Neural cell (in vitro differentiated cells): ENCODE measurements at regions not wholly inside any gene's neighbourhood (a gene's known extent, or its start where the extent isn't known, plus 50 kb on each side); places are given as distances from the start of the nearest gene placed in this dataset.

Experiments used
- H2AFZ ChIP-seq: fragments of 200-600, 300-800 bp; sonication (generic), shearing (Covaris generic); 2 replicates; pipeline ENCODE4 v1.6.0; 2014; ENCODE audit warnings: low read depth, mild to moderate bottlenecking, antibody characterized with exemption, low read length, moderate library complexity
- H3F3A ChIP-seq: fragments of 200-600 bp; shearing (Covaris generic); 2 replicates; pipeline ENCODE4 v1.6.1; 2016; ENCODE audit warnings: mild to moderate bottlenecking, moderate library complexity, mixed read lengths, antibody characterized with exemption, low read length; ENCODE audit not compliant: insufficient read depth, poor library complexity, severe bottlenecking
- H3K27ac ChIP-seq: fragments of 200-600, 300-800 bp; sonication (generic), shearing (Covaris generic); 2 replicates; pipeline ENCODE4 v1.5.1; 2014; ENCODE audit warnings: mild to moderate bottlenecking, low read length, moderate library complexity
- H3K27me3 ChIP-seq: fragments of 300-800, 200-600 bp; sonication (generic), shearing (Covaris generic); 2 replicates; pipeline ENCODE4 v1.6.0; 2014; ENCODE audit warnings: mild to moderate bottlenecking, low read depth, low read length, moderate library complexity; ENCODE audit not compliant: insufficient read depth
- H3K36me3 ChIP-seq: fragments of 300-800, 200-600 bp; sonication (generic), shearing (Covaris generic); 2 replicates; pipeline ENCODE4 v1.5.1; 2014; ENCODE audit warnings: mild to moderate bottlenecking, antibody characterized with exemption, low read length, moderate library complexity; ENCODE audit not compliant: insufficient read depth
- H3K4me2 ChIP-seq: fragments of 300-800, 200-600 bp; sonication (generic), shearing (Covaris generic); 2 replicates; pipeline ENCODE4 v1.6.0; 2014; ENCODE audit warnings: mild to moderate bottlenecking, low read length
- H3K4me3 ChIP-seq: fragments of 300-800, 200-600 bp; sonication (generic), shearing (Covaris generic); 2 replicates; pipeline ENCODE4 v1.5.1; 2014; ENCODE audit warnings: mild to moderate bottlenecking, low read length, moderate library complexity
- H3K79me2 ChIP-seq: fragments of 200-600 bp; shearing (Covaris generic); replicated peaks from 2 replicates; pipeline ENCODE4 v1.6.0; 2014; ENCODE audit warnings: mild to moderate bottlenecking, low read length, moderate library complexity; ENCODE audit not compliant: insufficient read depth
- H3K9ac ChIP-seq: fragments of 300-800, 200-600 bp; sonication (generic), shearing (Covaris generic); 2 replicates; pipeline ENCODE4 v1.6.1; 2016; ENCODE audit warnings: mild to moderate bottlenecking, low read length, mixed read lengths
- H3K9me2 ChIP-seq: fragments of 200-600 bp; shearing (Covaris generic); 2 replicates; pipeline ENCODE4 v1.6.1; 2016; ENCODE audit warnings: mild to moderate bottlenecking, low read length, mixed read lengths; ENCODE audit not compliant: insufficient read depth
- H3K9me3 ChIP-seq: fragments of 200-600, 300-800 bp; sonication (generic), shearing (Covaris generic); 2 replicates; pipeline ENCODE4 v1.6.1; 2016; ENCODE audit warnings: mild to moderate bottlenecking, mixed run types, low read length, moderate library complexity, mixed read lengths
- H4K20me1 ChIP-seq: fragments of 200-600 bp; shearing (Covaris generic); 2 replicates; pipeline ENCODE4 v1.6.1; 2016; ENCODE audit warnings: mild to moderate bottlenecking, mixed run types; ENCODE audit not compliant: insufficient read depth
- CTCF ChIP-seq: fragments of 450-650 bp; IDR thresholded peaks from 2 replicates; pipeline ENCODE4 v1.5.1; 2014; ENCODE audit warnings: antibody characterized with exemption, mild to moderate bottlenecking, moderate library complexity; ENCODE audit not compliant: poor library complexity, severe bottlenecking
- EP300 ChIP-seq: fragments of 450-650 bp; conservative IDR thresholded peaks from 2 replicates; pipeline ENCODE4 v1.6.1; 2014; ENCODE audit warnings: antibody characterized with exemption, mild to moderate bottlenecking, moderate library complexity; ENCODE audit not compliant: poor library complexity, severe bottlenecking
- EZH2 ChIP-seq: fragments of 200-600, 300-800 bp; shearing (Covaris generic), sonication (generic); IDR thresholded peaks from 2 replicates; pipeline ENCODE4 v1.6.1; 2014; ENCODE audit warnings: antibody characterized with exemption, low read length, borderline replicate concordance, mild to moderate bottlenecking; ENCODE audit not compliant: insufficient read depth, poor library complexity, severe bottlenecking
- MXI1 ChIP-seq: fragments of 450-650 bp; conservative IDR thresholded peaks from 2 replicates; pipeline ENCODE4 v1.6.1; 2014; ENCODE audit warnings: antibody characterized with exemption, mild to moderate bottlenecking; ENCODE audit not compliant: poor library complexity, severe bottlenecking
- POLR2AphosphoS5 ChIP-seq: IDR thresholded peaks from 2 replicates; pipeline ENCODE4 v1.6.1; 2012
- RAD21 ChIP-seq: fragments of 450-650 bp; conservative IDR thresholded peaks from 2 replicates; pipeline ENCODE4 v1.6.1; 2014; ENCODE audit warnings: antibody characterized with exemption, mild to moderate bottlenecking, moderate library complexity
- REST ChIP-seq: IDR thresholded peaks from 2 replicates; pipeline ENCODE4 v1.6.1; 2012; ENCODE audit warnings: borderline replicate concordance
- SMC3 ChIP-seq: fragments of 450-650 bp; conservative IDR thresholded peaks from 2 replicates; pipeline ENCODE4 v1.6.1; 2014; ENCODE audit warnings: antibody characterized with exemption, mild to moderate bottlenecking, moderate library complexity; ENCODE audit not compliant: poor library complexity
- TAF1 ChIP-seq: IDR thresholded peaks from 2 replicates; pipeline ENCODE4 v1.6.1; 2012; ENCODE audit warnings: low read depth

- H3K27me3 ChIP-seq: no peaks in the 10 kb centered on the region
- H3K4me2 ChIP-seq: no peak overlapping the region
- H4K20me1 ChIP-seq: no peaks in the 10 kb centered on the region
- H3F3A ChIP-seq: no peaks in the 10 kb centered on the region
- H3K79me2 ChIP-seq: no peaks in the 10 kb centered on the region
- TF ChIP-seq POLR2AphosphoS5 (no peak), EZH2 (no peak)
- H3K9me3 ChIP-seq: no peaks in the 10 kb centered on the region
- no peak overlapping the region for H3K4me3 ChIP-seq
- H2AFZ ChIP-seq: no peak overlapping the region
- no peaks in the 10 kb centered on the region for H3K9me2 ChIP-seq
- H3K9ac ChIP-seq: no peak overlapping the region
- no peak overlapping the region for H3K27ac ChIP-seq
- no peaks in the 10 kb centered on the region for H3K36me3 ChIP-seq
These were observed 493.3 kb upstream of the ROBO1 start for GRCh38 chr3:80261082-80261481.

- Histone ChIP-seq H3K27ac (no peak overlapping the region), H3K79me2 (no peaks in the 10 kb centered on the region), H4K20me1 (no peaks in the 10 kb centered on the region), H3K9me3 (no peaks in the 10 kb centered on the region), H3K36me3 (no peaks in the 10 kb centered on the region), H3F3A (no peaks in the 10 kb centered on the region), H3K4me3 (no peak overlapping the region), H3K4me2 (no peak overlapping the region), H3K9ac (no peak overlapping the region), H3K9me2 (no peaks in the 10 kb centered on the region), H3K27me3 (no peaks in the 10 kb centered on the region), H2AFZ (no peak overlapping the region)
- no peak for TF ChIP-seq EP300
- no peak for TF ChIP-seq MXI1
- TF ChIP-seq REST: no peak
- TF ChIP-seq TAF1: no peak
- TF ChIP-seq POLR2AphosphoS5: no peak
- no peak for TF ChIP-seq CTCF
- no peak for TF ChIP-seq RAD21
- no peak for TF ChIP-seq SMC3
- no peak for TF ChIP-seq EZH2
These were observed 491.9 kb upstream of the ROBO1 start for GRCh38 chr3:80259736-80260135.

- no peaks in the 10 kb centered on the region for H3K36me3 ChIP-seq
- no peaks in the 10 kb centered on the region for H4K20me1 ChIP-seq
- H3K9me3 ChIP-seq: peaks cover 8% of the 10 kb centered on the region
- no peak overlapping the region for H3K4me2 ChIP-seq
- no peak overlapping the region for H3K4me3 ChIP-seq
- no peaks in the 10 kb centered on the region for H3K27me3 ChIP-seq
- no peak overlapping the region for H2AFZ ChIP-seq
- TF ChIP-seq TAF1 (no peak), MXI1 (no peak), CTCF (no peak), POLR2AphosphoS5 (no peak), SMC3 (no peak), EP300 (no peak), REST (no peak), RAD21 (no peak), EZH2 (no peak)
- H3K27ac ChIP-seq: no peak overlapping the region
- H3K9ac ChIP-seq: no peak overlapping the region
- no peaks in the 10 kb centered on the region for H3K79me2 ChIP-seq
- H3F3A ChIP-seq: no peaks in the 10 kb centered on the region
- no peaks in the 10 kb centered on the region for H3K9me2 ChIP-seq
These were observed 484.3 kb upstream of the ROBO1 start for GRCh38 chr3:80252113-80252512.
